ENCODE measurements at regions not wholly inside any gene's neighbourhood (a gene's known extent, or its start where the extent isn't known, plus 50 kb on each side); places are given as distances from the start of the nearest gene placed in this dataset.

- ChIA-PET POLR2A (no interaction called here), CTCF (no interaction called here)
- no peak overlapping the region for H3K4me3 ChIP-seq (ENCODE audit: low read depth, low read length)
- DNase-seq (ENCODE audit: low read depth, low spot score): no peak
- no peak for TF ChIP-seq CTCF (IDR thresholded peaks at IDR 0.05; ENCODE audit: insufficient read depth, low read length, missing control alignments)
Observed at GRCh38 chr1:189659731-189660130, 817.9 kb downstream of the BRINP3 start.

DNA sequence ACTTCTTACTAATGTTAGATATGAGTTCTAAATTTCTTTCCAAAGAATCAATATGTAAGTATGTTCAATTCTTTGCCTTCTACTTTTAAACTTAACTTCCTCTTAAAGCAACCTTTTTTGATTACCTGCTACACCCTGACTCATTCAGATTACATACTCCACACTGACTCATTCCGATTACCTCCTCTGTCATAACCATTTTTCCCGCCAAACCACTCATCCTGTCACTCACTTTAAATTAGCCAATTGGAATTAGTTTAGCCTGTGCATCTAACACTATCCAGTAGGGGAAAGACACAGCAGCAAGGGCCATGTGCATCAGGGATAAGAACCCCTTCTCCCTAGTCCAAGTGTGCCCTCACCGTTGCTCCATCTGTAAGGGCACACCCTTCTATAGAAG, 815.5 kb downstream of the BRINP3 start:
- CTCF ChIA-PET: no interaction called here
- POLR2A ChIA-PET: interaction anchor here (0.6 kb wide), 1 partner anchor 847 kb away, joined by 3 read pairs; no protein-coding TSS in a partner anchor
- DNase-seq (ENCODE audit: low read depth, low spot score): no peak
- no peak overlapping the region for H3K4me3 ChIP-seq (ENCODE audit: low read depth, low read length)
- TF ChIP-seq CTCF (IDR thresholded peaks at IDR 0.05; ENCODE audit: insufficient read depth, low read length, missing control alignments): no peak

GRCh38 chr1:189669846-189670245, 807.8 kb downstream of the BRINP3 start:
- TF ChIP-seq CTCF (IDR thresholded peaks at IDR 0.05; ENCODE audit: insufficient read depth, low read length, missing control alignments): no peak
- ChIA-PET POLR2A (no interaction called here), CTCF (no interaction called here)
- no peak overlapping the region for H3K4me3 ChIP-seq (ENCODE audit: low read depth, low read length)
- DNase-seq (ENCODE audit: low read depth, low spot score): no peak

DNA sequence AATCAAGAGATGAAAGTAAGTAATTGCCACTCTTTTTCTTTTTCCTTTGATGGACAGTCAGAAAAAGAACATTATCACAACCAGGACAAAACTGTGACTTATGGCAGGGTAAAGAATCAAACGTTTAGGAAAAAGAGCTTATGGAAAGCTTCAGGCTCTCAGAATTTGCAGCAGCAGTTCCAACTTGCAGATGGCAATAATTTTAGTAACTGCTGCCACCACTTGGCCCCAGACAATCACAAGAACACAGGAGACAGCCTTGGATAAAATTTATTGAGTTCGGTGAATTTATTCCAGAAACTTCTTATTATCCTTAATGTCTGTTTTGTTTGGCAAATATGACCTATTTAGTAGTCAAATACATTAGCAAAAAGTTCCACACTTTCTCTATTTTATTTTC, 804.4 kb downstream of the BRINP3 start:
- CTCF ChIA-PET: no interaction called here
- TF ChIP-seq CTCF (IDR thresholded peaks at IDR 0.05; ENCODE audit: insufficient read depth, low read length, missing control alignments): no peak
- no peak overlapping the region for H3K4me3 ChIP-seq (ENCODE audit: low read depth, low read length)
- no peak for DNase-seq (ENCODE audit: low read depth, low spot score)
- POLR2A ChIA-PET: no interaction called here

- no peak for DNase-seq (ENCODE audit: low read depth, low spot score)
- ChIA-PET POLR2A (no interaction called here), CTCF (no interaction called here)
- no peak overlapping the region for H3K4me3 ChIP-seq (ENCODE audit: low read depth, low read length)
- no peak for TF ChIP-seq CTCF (IDR thresholded peaks at IDR 0.05; ENCODE audit: insufficient read depth, low read length, missing control alignments)
Observed at GRCh38 chr1:189675712-189676244, 801.9 kb downstream of the BRINP3 start.

- POLR2A ChIA-PET: no interaction called here
- H3K4me3 ChIP-seq (ENCODE audit: low read depth, low read length): no peak overlapping the region
- no peak for TF ChIP-seq CTCF (IDR thresholded peaks at IDR 0.05; ENCODE audit: insufficient read depth, low read length, missing control alignments)
- DNase-seq (ENCODE audit: low read depth, low spot score): no peak
- CTCF ChIA-PET: no interaction called here
Observed at GRCh38 chr1:189678779-189679178, 798.9 kb downstream of the BRINP3 start.
